Lung (tissue), 11 donors: ENCODE measurements at regions not wholly inside any gene's neighbourhood (a gene's known extent, or its start where the extent isn't known, plus 50 kb on each side); places are given as distances from the start of the nearest gene placed in this dataset.

Experiments used
- ATAC-seq: fragments of 200-7000 bp; cut with Tn5 transposase; one replicate; pipeline ENCODE4 v1.9.1; 2020; ENCODE audit warnings: moderate number of reproducible peaks; ENCODE audit not compliant: insufficient read depth, low FRiP score
- DNase-seq, 3 donors: peaks; one replicate each; pipeline ENCODE4 v3.0.0-alpha.2; 2013 to 2017
- H3K27ac ChIP-seq, 2 donors: one replicate each; pipeline ENCODE4 v1.5.1; 2013; ENCODE audit warnings: mild to moderate bottlenecking in 2 of 2, moderate library complexity in 2 of 2, control low read depth in 1 of 2, inconsistent platforms in 1 of 2, low read depth in 1 of 2, low read length in 1 of 2
- H3K27me3 ChIP-seq, 3 donors: one replicate each; pipeline ENCODE4 v1.5.1; 2013; ENCODE audit warnings: low read length in 2 of 3; ENCODE audit not compliant: control insufficient read depth in 3 of 3, insufficient read depth in 3 of 3
- H3K36me3 ChIP-seq, 4 donors: one replicate each; pipeline ENCODE4 v1.5.1; 2013; ENCODE audit warnings: low read length in 4 of 4, mild to moderate bottlenecking in 1 of 4, moderate library complexity in 1 of 4; ENCODE audit not compliant: control insufficient read depth in 4 of 4, insufficient read depth in 4 of 4
- H3K4me1 ChIP-seq, 5 donors: one replicate each; pipeline ENCODE4 v1.5.1; 2013; ENCODE audit warnings: low read length in 5 of 5, mild to moderate bottlenecking in 2 of 5, moderate library complexity in 1 of 5; ENCODE audit not compliant: control insufficient read depth in 5 of 5, insufficient read depth in 5 of 5
- H3K4me3 ChIP-seq: one replicate; pipeline ENCODE4 v1.5.1; 2013; ENCODE audit warnings: mild to moderate bottlenecking, control low read depth, moderate library complexity
- H3K9ac ChIP-seq, 2 donors: one replicate each; pipeline ENCODE4 v1.5.1; 2013; ENCODE audit warnings: low read length in 2 of 2, control low read depth in 1 of 2; ENCODE audit not compliant: insufficient read depth in 1 of 2
- H3K9me3 ChIP-seq, 4 donors: one replicate each; pipeline ENCODE4 v1.5.1; 2013; ENCODE audit warnings: low read length in 3 of 4, mild to moderate bottlenecking in 1 of 4, moderate library complexity in 1 of 4; ENCODE audit not compliant: control insufficient read depth in 4 of 4, insufficient read depth in 3 of 4
- CTCF ChIP-seq: IDR thresholded peaks from 2 replicates; pipeline ENCODE4 v1.5.1; 2012; ENCODE audit warnings: mild to moderate bottlenecking; ENCODE audit errors: control extremely low read depth, extremely low read depth
- WGBS, 2 donors: extraction: QIAGEN DNeasy Blood & Tissue Kit; methylation state at CpG; one replicate each; pipeline ENCODE4 v1.1.7; 2013; 5-methylcytosine and 5-hydroxymethylcytosine counted together
- donor health status: control.
- donor health status: control.
- donor health status: Bipolar disorder and iron deficiency.
- donor health status: healthy.
- donor health status: DM: yes; HTN: yes; CAD: no.

GRCh38 chr13:82221621-82222020 lies 1660.7 kb downstream of the SLITRK1 start:
- Histone ChIP-seq H3K27me3 (no peaks in the 10 kb centered on the region), H3K27ac (no peak overlapping the region), H3K9ac (no peak overlapping the region), H3K4me3 (no peak overlapping the region), H3K36me3 (no peaks in the 10 kb centered on the region), H3K4me1 (peaks cover 0 to 3% (median 0%) of the 10 kb centered on the region in 5 donors), H3K9me3 (no peaks in the 10 kb centered on the region)
- 86% methylated on average over 4 of the region's 4 CpGs for WGBS, 2 donors
- DNase-seq (no peak), ATAC-seq (no peak)
- no peak for TF ChIP-seq CTCF

GRCh38 chr13:82220641-82221040 lies 1661.6 kb downstream of the SLITRK1 start:
- no peak for TF ChIP-seq CTCF
- H3K9me3 ChIP-seq = peaks cover 0 to 3% (median 1%) of the 10 kb centered on the region in 4 donors
- 69 to 78% methylated on average over 2 of the region's 2 CpGs for WGBS, 2 donors
- no peak for ATAC-seq
- no peaks in the 10 kb centered on the region for H3K36me3 ChIP-seq
- DNase-seq = peak in 2 of 3 donors; percentile 57 to 71
- no peaks in the 10 kb centered on the region for H3K27me3 ChIP-seq
- no peak overlapping the region for H3K9ac ChIP-seq
- no peak overlapping the region for H3K4me3 ChIP-seq
- no peak overlapping the region for H3K27ac ChIP-seq
- peaks cover 0 to 3% (median 0%) of the 10 kb centered on the region in 5 donors for H3K4me1 ChIP-seq

GRCh38 chr13:82216165-82216564 lies 1666.1 kb downstream of the SLITRK1 start:
- Histone ChIP-seq H3K36me3 (no peaks in the 10 kb centered on the region), H3K27me3 (no peaks in the 10 kb centered on the region), H3K27ac (no peak overlapping the region), H3K4me3 (no peak overlapping the region), H3K9me3 (peaks cover 0 to 13% (median 3%) of the 10 kb centered on the region in 4 donors), H3K9ac (no peak overlapping the region), H3K4me1 (peaks cover 0 to 3% (median 0%) of the 10 kb centered on the region in 5 donors)
- WGBS, 2 donors = 76 to 84% methylated on average over 1 of the region's 1 CpG
- ATAC-seq = no peak
- DNase-seq = no peak
- no peak for TF ChIP-seq CTCF

- no peak overlapping the region for H3K27ac ChIP-seq
- ATAC-seq = no peak
- no peaks in the 10 kb centered on the region for H3K36me3 ChIP-seq
- H3K4me1 ChIP-seq = peaks cover 0 to 3% (median 0%) of the 10 kb centered on the region in 5 donors
- H3K9me3 ChIP-seq = peaks cover 0 to 13% (median 3%) of the 10 kb centered on the region in 4 donors
- H3K27me3 ChIP-seq = no peaks in the 10 kb centered on the region
- no peak overlapping the region for H3K9ac ChIP-seq
- no peak for TF ChIP-seq CTCF
- no peak overlapping the region for H3K4me3 ChIP-seq
- DNase-seq = no peak
Observed at GRCh38 chr13:82214341-82214740, 1667.9 kb downstream of the SLITRK1 start.
